Panc1 (cell line): ENCODE measurements at regions not wholly inside any gene's neighbourhood (a gene's known extent, or its start where the extent isn't known, plus 50 kb on each side); places are given as distances from the start of the nearest gene placed in this dataset.

Experiments used
- ATAC-seq: fragments of 200-7000 bp; cut with Tn5 transposase; 2 replicates; pipeline ENCODE4 v1.9.1; 2020; ENCODE audit warnings: mild to moderate bottlenecking, moderate library complexity
- BruUV-seq: library from RNA; stranded (reverse); fragments of 400-500 nt; replicated peaks from 2 replicates; lab custom pipeline; 2021; lab: Mats Ljungman, UMichigan
- CTCF ChIA-PET: fragments of 300-600 bp; sonication (Branson Sonifier 250); formaldehyde crosslinking; loops from one replicate; lab custom pipeline; 2022; ENCODE audit warnings: antibody characterized with exemption; lab: Charles Lee
- POLR2A ChIA-PET: fragments of 300-600 bp; sonication (Branson Sonifier 250); formaldehyde crosslinking; loops from one replicate; lab custom pipeline; 2022; ENCODE audit warnings: antibody characterized with exemption; lab: Charles Lee
- DNase-seq: peaks from one replicate; pipeline ENCODE4 v3.0.0-alpha.2; 2010; ENCODE audit warnings: low read depth, low spot score
- H3K27ac ChIP-seq: 2 replicates; pipeline ENCODE4 v1.5.1; 2011; ENCODE audit warnings: mild to moderate bottlenecking, low read length, inconsistent platforms
- H3K27me3 ChIP-seq: fragments of 200-500 bp; sonication (Bioruptor generic); 2 replicates; pipeline ENCODE4 v1.6.0; 2014; ENCODE audit warnings: low read length, inconsistent platforms; ENCODE audit not compliant: control insufficient read depth, insufficient read depth
- H3K36me3 ChIP-seq: fragments of 200-500 bp; sonication (Bioruptor generic); 2 replicates; pipeline ENCODE4 v1.5.1; 2014; ENCODE audit warnings: inconsistent platforms, mild to moderate bottlenecking, low read length, moderate library complexity; ENCODE audit not compliant: control insufficient read depth, insufficient read depth
- H3K4me1 ChIP-seq: 2 replicates; pipeline ENCODE4 v1.5.1; 2011; ENCODE audit warnings: inconsistent platforms, mild to moderate bottlenecking, low read length, moderate library complexity; ENCODE audit not compliant: control insufficient read depth, insufficient read depth
- H3K4me3 ChIP-seq, 2 experiments: 2 replicates each; pipeline ENCODE4 v1.5.1; 2011 to 2012; ENCODE audit warnings: low read depth in 2 of 2, low read length in 2 of 2, mild to moderate bottlenecking in 2 of 2, inconsistent platforms in 1 of 2, moderate library complexity in 1 of 2
- H3K9me3 ChIP-seq: fragments of 200-500 bp; sonication (Bioruptor generic); 2 replicates; pipeline ENCODE4 v1.5.1; 2014; ENCODE audit warnings: low read depth, mild to moderate bottlenecking, inconsistent platforms, low read length, moderate library complexity; ENCODE audit not compliant: control insufficient read depth, insufficient read depth
- CTCF ChIP-seq: fragments of 450-650 bp; IDR thresholded peaks from 2 replicates; pipeline ENCODE4 v1.5.1; 2017; ENCODE audit warnings: mild to moderate bottlenecking
- POLR2AphosphoS5 ChIP-seq: IDR thresholded peaks from 2 replicates; pipeline ENCODE4 v1.6.1; 2012; ENCODE audit warnings: mild to moderate bottlenecking, low read depth, low read length, moderate library complexity
- REST ChIP-seq, 2 experiments: IDR thresholded peaks; 2 replicates each; pipeline ENCODE4 v1.6.1; 2011 to 2012; ENCODE audit warnings: low read depth in 2 of 2, control low read depth in 1 of 2, low read length in 1 of 2, mild to moderate bottlenecking in 1 of 2, moderate library complexity in 1 of 2; ENCODE audit not compliant: insufficient read depth in 1 of 2
- SIN3A ChIP-seq: IDR thresholded peaks from 2 replicates; pipeline ENCODE4 v1.6.1; 2012; ENCODE audit warnings: low read depth, mild to moderate bottlenecking, low read length, moderate library complexity, borderline replicate concordance; ENCODE audit not compliant: insufficient read depth
- TCF7L2 ChIP-seq: IDR thresholded peaks from 2 replicates; pipeline ENCODE4 v1.6.1; 2011; ENCODE audit warnings: mild to moderate bottlenecking, low read depth, low read length, inconsistent platforms
- in situ Hi-C: cut with HindIII; loops from 2 replicates; pipeline ENCODE4 v1.10.0; 2016; ENCODE audit warnings: low sequenced_read_pairs, low pct_unique_long_range_greater_than_20kb
- intact Hi-C: fragments of 100-400 bp; cut with micrococcal nuclease; formaldehyde crosslinking; loops from one replicate; pipeline ENCODE4 v1.10.0; 2022; ENCODE audit not compliant: unreplicated experiment

DNA sequence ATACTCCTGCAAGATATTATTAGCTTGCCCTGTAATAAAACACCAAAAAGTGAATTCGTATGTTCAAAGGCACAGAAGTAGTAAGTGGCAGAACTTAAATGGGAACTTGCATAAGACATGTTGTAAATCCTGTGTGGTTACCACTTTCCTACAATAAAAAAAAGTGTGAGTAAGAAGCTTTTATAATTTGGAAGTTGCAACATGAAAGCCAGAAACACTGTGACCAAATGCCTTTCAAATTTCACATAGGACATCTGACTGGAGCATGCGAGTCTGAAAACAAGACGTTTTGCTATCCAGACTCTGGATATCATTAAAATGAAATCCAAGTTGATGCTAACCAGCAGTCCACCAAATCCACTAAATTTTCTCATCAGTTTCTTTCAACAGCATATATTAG, 886.2 kb upstream of the NRXN1 start:
- no peaks in the 10 kb centered on the region for H3K36me3 ChIP-seq
- intact Hi-C loops (no loop called here), in situ Hi-C loops (no loop called here)
- no peak for DNase-seq
- no peaks in the 10 kb centered on the region for H3K4me1 ChIP-seq
- ChIA-PET CTCF (no interaction called here), POLR2A (no interaction called here)
- no TSS peak for BruUV-seq
- H3K27me3 ChIP-seq, result no peaks in the 10 kb centered on the region
- no peak for TF ChIP-seq CTCF
- no peak for TF ChIP-seq REST (IDR thresholded peaks at IDR 0.05; ENCODE audit: insufficient read depth in 1 of 2, low read depth in 2 of 2, low read length in 1 of 2)
- TF ChIP-seq SIN3A, result no peak
- TF ChIP-seq TCF7L2, result no peak
- TF ChIP-seq POLR2AphosphoS5, result no peak
- ATAC-seq, result no peak
- no peak overlapping the region for H3K27ac ChIP-seq
- H3K9me3 ChIP-seq, result no peaks in the 10 kb centered on the region
- no peak overlapping the region for H3K4me3 ChIP-seq

GRCh38 chr2:51903728-51904127, 871.8 kb upstream of the NRXN1 start:
- BruUV-seq, result no TSS peak
- intact Hi-C loops, result no loop called here
- no peak for DNase-seq
- no peaks in the 10 kb centered on the region for H3K4me1 ChIP-seq
- in situ Hi-C loops, result no loop called here
- ChIA-PET POLR2A (no interaction called here), CTCF (no interaction called here)
- H3K27ac ChIP-seq, result no peak overlapping the region
- no peaks in the 10 kb centered on the region for H3K36me3 ChIP-seq
- ATAC-seq, result no peak
- H3K9me3 ChIP-seq, result no peaks in the 10 kb centered on the region
- no peaks in the 10 kb centered on the region for H3K27me3 ChIP-seq
- no peak overlapping the region for H3K4me3 ChIP-seq
- TF ChIP-seq CTCF (no peak), TCF7L2 (no peak), POLR2AphosphoS5 (no peak), SIN3A (no peak), REST (IDR thresholded peaks at IDR 0.05; ENCODE audit: insufficient read depth in 1 of 2, low read depth in 2 of 2, low read length in 1 of 2) (no peak)
